Mesendoderm (in vitro differentiated cells): ENCODE measurements at regions not wholly inside any gene's neighbourhood (a gene's known extent, or its start where the extent isn't known, plus 50 kb on each side); places are given as distances from the start of the nearest gene placed in this dataset.
A peak's percentile ranks its signal among the peaks of the same experiment; 100 is the strongest.

Experiments
- DNase-seq: peaks from one replicate; pipeline ENCODE4 v3.0.0; 2013
- H2AK5ac ChIP-seq: 2 replicates; pipeline ENCODE4 v1.6.1; 2013; ENCODE audit warnings: low read length, inconsistent platforms
- H2BK120ac ChIP-seq: 2 replicates; pipeline ENCODE4 v1.6.1; 2013; ENCODE audit warnings: low read depth, mild to moderate bottlenecking, low read length, moderate library complexity, mixed read lengths
- H2BK15ac ChIP-seq: replicated peaks from 2 replicates; pipeline ENCODE4 v1.6.1; 2013; ENCODE audit warnings: low read depth, mild to moderate bottlenecking, moderate library complexity
- H2BK5ac ChIP-seq: 2 replicates; pipeline ENCODE4 v1.6.1; 2013; ENCODE audit warnings: low read length, inconsistent platforms
- H3K18ac ChIP-seq: 2 replicates; pipeline ENCODE4 v1.6.1; 2013; ENCODE audit warnings: mild to moderate bottlenecking, low read length, mixed read lengths
- H3K23ac ChIP-seq: one replicate; pipeline ENCODE4 v1.6.1; 2013; ENCODE audit warnings: low read length
- H3K27ac ChIP-seq: 2 replicates; pipeline ENCODE4 v1.5.1; 2013; ENCODE audit warnings: low read depth, mild to moderate bottlenecking, inconsistent platforms, low read length, moderate library complexity
- H3K27me3 ChIP-seq: 2 replicates; pipeline ENCODE4 v1.6.1; 2013; ENCODE audit warnings: low read length, control low read depth, mild to moderate bottlenecking, inconsistent platforms; ENCODE audit not compliant: insufficient read depth, poor library complexity
- H3K36me3 ChIP-seq: 2 replicates; pipeline ENCODE4 v1.6.1; 2013; ENCODE audit warnings: low read length, inconsistent platforms; ENCODE audit not compliant: control insufficient read depth, insufficient read depth
- H3K4ac ChIP-seq: one replicate; pipeline ENCODE4 v1.6.1; 2013; ENCODE audit warnings: low read depth, mild to moderate bottlenecking, low read length, moderate library complexity
- H3K4me1 ChIP-seq: 2 replicates; pipeline ENCODE4 v1.6.1; 2013; ENCODE audit warnings: low read depth, low read length, inconsistent platforms; ENCODE audit not compliant: control insufficient read depth
- H3K4me2 ChIP-seq: 2 replicates; pipeline ENCODE4 v1.6.1; 2013; ENCODE audit warnings: low read length
- H3K4me3 ChIP-seq: 2 replicates; pipeline ENCODE4 v1.5.1; 2013; ENCODE audit warnings: mild to moderate bottlenecking, low read length
- H3K56ac ChIP-seq: one replicate; pipeline ENCODE4 v1.6.1; 2013; ENCODE audit warnings: low read length
- H3K79me1 ChIP-seq: 2 replicates; pipeline ENCODE4 v1.6.1; 2013; ENCODE audit warnings: low read length, inconsistent platforms
- H3K79me2 ChIP-seq: 2 replicates; pipeline ENCODE4 v1.6.1; 2013; ENCODE audit warnings: mild to moderate bottlenecking, low read length; ENCODE audit not compliant: control insufficient read depth, insufficient read depth
- H3K9ac ChIP-seq: 2 replicates; pipeline ENCODE4 v1.6.1; 2013; ENCODE audit warnings: low read length, inconsistent platforms
- H4K5ac ChIP-seq: one replicate; pipeline ENCODE4 v1.6.1; 2013; ENCODE audit warnings: low read length
- H4K8ac ChIP-seq: one replicate; pipeline ENCODE4 v1.6.1; 2013; ENCODE audit warnings: low read depth, mild to moderate bottlenecking, control low read depth, low read length, moderate library complexity
- WGBS: extraction: QIAGEN DNeasy Blood & Tissue Kit; methylation state at CpG from one replicate; pipeline ENCODE4 v1.1.7; 2013; ENCODE audit warnings: low lambda C conversion rate, missing lambda C conversion rate; ENCODE audit not compliant: insufficient coverage; ENCODE audit errors: extremely low coverage; 5-methylcytosine and 5-hydroxymethylcytosine counted together

DNA sequence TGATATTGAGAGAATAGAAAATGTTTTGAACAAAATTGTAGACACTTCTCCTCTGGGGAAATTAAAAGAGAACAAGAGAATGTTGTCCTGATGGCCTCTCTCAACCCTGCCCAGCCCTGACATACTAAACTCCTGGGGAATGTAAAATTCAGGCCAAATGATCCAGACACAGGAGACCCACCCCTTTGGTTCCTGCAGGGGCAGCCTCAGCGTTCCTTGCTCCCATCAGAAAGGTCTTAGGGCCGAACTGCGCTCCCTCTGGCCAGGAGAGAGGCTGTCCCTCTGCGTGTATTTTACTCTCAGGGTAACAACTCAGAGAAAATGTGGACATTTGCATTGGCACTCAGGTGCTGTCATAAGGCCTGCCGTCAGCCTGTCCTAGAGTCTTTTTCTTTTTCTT is 616.3 kb upstream of the KLF4 start:
- Histone ChIP-seq H3K23ac (no peak overlapping the region), H2AK5ac (no peak overlapping the region), H3K9ac (no peak overlapping the region), H2BK5ac (no peak overlapping the region), H3K27ac (no peak overlapping the region), H3K4me1 (no peaks in the 10 kb centered on the region), H3K56ac (no peak overlapping the region), H3K4me2 (no peak overlapping the region), H3K79me1 (no peaks in the 10 kb centered on the region), H4K8ac (no peak overlapping the region), H3K27me3 (no peaks in the 10 kb centered on the region), H2BK15ac (no peak overlapping the region), H3K4ac (no peak overlapping the region), H3K36me3 (no peaks in the 10 kb centered on the region), H2BK120ac (no peak overlapping the region), H3K18ac (no peak overlapping the region), H3K4me3 (no peak overlapping the region), H3K79me2 (no peaks in the 10 kb centered on the region), H4K5ac (no peak overlapping the region)
- no CpG with 5 or more reads among the region's 5 CpGs for WGBS
- DNase-seq: peak; percentile 69

DNA sequence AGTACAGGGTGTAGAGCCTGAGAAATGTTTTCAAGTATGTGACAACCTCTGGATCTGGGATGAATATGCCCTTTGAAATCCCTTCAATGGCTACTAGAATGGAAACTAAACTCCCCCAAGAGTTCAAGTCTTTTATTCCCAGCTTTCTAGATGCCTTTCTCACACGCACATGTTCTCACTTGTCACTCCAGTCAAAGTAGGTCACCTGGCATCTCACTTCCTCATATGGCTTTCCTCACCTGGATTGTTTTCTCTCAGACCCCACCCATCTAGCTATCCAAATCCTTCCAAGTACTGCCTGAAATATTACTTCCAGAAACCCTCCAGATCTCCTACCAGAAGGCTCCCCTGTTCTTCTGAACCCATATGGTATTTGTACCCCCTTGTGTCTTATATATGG is 615.4 kb upstream of the KLF4 start:
- Histone ChIP-seq H2BK120ac (no peak overlapping the region), H3K18ac (no peak overlapping the region), H3K27ac (no peak overlapping the region), H3K9ac (no peak overlapping the region), H3K4ac (no peak overlapping the region), H3K36me3 (no peaks in the 10 kb centered on the region), H3K79me2 (no peaks in the 10 kb centered on the region), H2BK15ac (no peak overlapping the region), H4K5ac (no peak overlapping the region), H2BK5ac (no peak overlapping the region), H3K4me1 (no peaks in the 10 kb centered on the region), H3K4me3 (no peak overlapping the region), H3K27me3 (no peaks in the 10 kb centered on the region), H3K23ac (no peak overlapping the region), H3K79me1 (no peaks in the 10 kb centered on the region), H2AK5ac (no peak overlapping the region), H3K4me2 (no peak overlapping the region), H4K8ac (no peak overlapping the region), H3K56ac (no peak overlapping the region)
- WGBS: no CpG with 5 or more reads among the region's 1 CpG
- DNase-seq: no peak

DNA sequence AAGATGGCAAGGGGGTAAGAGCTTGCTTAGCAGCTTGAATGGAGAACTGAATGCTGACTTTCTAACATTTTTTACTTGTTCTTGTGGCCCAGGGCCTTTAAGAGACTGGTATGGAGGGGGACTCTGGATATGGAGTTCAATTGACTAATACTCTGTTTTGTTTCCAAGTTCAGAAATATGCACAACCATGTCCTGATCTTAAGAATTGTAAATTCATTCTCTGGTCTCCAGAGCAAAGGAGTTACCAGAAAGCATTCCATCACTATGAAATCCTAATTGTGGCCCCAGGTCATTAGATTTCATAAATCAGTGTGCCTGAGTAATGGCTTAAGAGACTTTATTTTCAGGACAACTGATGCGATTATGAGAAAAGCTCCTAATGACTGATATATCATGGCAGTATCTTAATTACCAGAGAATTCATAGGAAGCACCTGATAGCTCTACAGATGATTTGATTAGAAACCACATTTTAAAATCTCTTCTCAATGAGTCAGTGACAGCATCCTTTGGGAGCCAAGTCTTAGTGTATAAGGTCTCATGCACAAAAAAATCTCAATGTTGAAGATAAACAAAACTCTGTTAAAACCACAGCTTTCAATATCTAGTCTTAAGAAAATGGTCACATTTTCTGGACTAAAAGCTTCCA is 613.6 kb upstream of the KLF4 start:
- DNase-seq: no peak
- Histone ChIP-seq H3K4me1 (no peaks in the 10 kb centered on the region), H3K27me3 (no peaks in the 10 kb centered on the region)

DNA sequence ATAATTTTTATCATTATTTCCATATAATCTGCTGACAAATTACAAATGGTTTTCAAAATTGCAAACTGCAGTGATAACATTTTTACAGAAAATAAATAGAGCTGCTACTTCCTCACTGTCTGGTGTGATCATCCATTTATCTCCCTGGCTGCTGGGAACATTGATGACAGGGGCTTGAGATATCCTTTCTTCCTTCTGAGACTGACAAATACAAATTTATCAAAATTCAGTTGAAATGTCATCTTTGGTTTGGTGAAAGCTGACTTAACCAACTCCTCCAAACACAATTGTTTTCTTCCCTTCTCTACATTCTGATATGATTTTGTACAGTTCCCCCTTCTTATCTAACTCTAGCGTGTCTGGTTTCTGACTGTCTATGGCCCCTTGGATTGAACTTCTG is 611.8 kb upstream of the KLF4 start:
- Histone ChIP-seq H3K56ac (no peak overlapping the region), H4K8ac (no peak overlapping the region), H3K79me1 (no peaks in the 10 kb centered on the region), H3K18ac (no peak overlapping the region), H3K4me2 (no peak overlapping the region), H3K9ac (no peak overlapping the region), H3K27ac (no peak overlapping the region), H3K4me1 (no peaks in the 10 kb centered on the region), H3K36me3 (no peaks in the 10 kb centered on the region), H3K4me3 (no peak overlapping the region), H2BK120ac (no peak overlapping the region), H2BK15ac (no peak overlapping the region), H2BK5ac (no peak overlapping the region), H2AK5ac (no peak overlapping the region), H3K27me3 (no peaks in the 10 kb centered on the region), H4K5ac (no peak overlapping the region), H3K79me2 (no peaks in the 10 kb centered on the region), H3K4ac (no peak overlapping the region), H3K23ac (no peak overlapping the region)
- no peak for DNase-seq
- WGBS: no CpG with 5 or more reads among the region's 1 CpG

More for the DNA sequence above, 613.6 kb upstream of the KLF4 start:
- no peak overlapping the region for H4K8ac ChIP-seq
- no peak overlapping the region for H2BK5ac ChIP-seq
- no peak overlapping the region for H3K18ac ChIP-seq
- no peak overlapping the region for H2BK15ac ChIP-seq
- no peak overlapping the region for H3K56ac ChIP-seq
- no peak overlapping the region for H2BK120ac ChIP-seq
- H3K4me3 ChIP-seq: no peak overlapping the region
- no peak overlapping the region for H3K4ac ChIP-seq
- H3K23ac ChIP-seq: no peak overlapping the region
- H3K27ac ChIP-seq: no peak overlapping the region
- no peaks in the 10 kb centered on the region for H3K79me1 ChIP-seq
- no peak overlapping the region for H3K9ac ChIP-seq
- no peaks in the 10 kb centered on the region for H3K79me2 ChIP-seq
- no CpG with 5 or more reads among the region's 1 CpG for WGBS
- no peak overlapping the region for H2AK5ac ChIP-seq
- no peak overlapping the region for H4K5ac ChIP-seq
- H3K4me2 ChIP-seq: no peak overlapping the region
- H3K36me3 ChIP-seq: no peaks in the 10 kb centered on the region

DNA sequence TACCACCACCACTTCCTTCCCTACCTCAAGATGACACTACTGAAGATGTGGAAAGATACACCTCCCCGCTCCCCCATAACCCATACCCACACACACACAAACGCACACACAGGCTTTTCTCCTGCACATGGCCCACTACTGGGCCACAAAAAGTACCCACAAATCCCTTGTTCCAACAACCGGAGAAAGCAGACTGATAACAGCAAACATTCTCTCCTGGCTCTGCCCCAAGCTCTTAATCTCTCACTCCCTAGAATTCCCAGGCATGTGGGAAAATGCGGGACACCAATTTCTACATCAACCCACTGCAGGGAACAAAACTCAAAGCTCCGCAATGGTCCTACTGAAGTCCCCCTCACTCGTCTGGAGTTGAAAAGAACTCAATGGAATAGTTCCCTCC is 611.0 kb upstream of the KLF4 start:
- no peak overlapping the region for H4K8ac ChIP-seq
- no peak overlapping the region for H3K9ac ChIP-seq
- H3K27me3 ChIP-seq: no peaks in the 10 kb centered on the region
- H3K4ac ChIP-seq: no peak overlapping the region
- no peaks in the 10 kb centered on the region for H3K4me1 ChIP-seq
- DNase-seq: no peak
- H4K5ac ChIP-seq: no peak overlapping the region
- no peak overlapping the region for H2AK5ac ChIP-seq
- no peak overlapping the region for H3K18ac ChIP-seq
- no peak overlapping the region for H3K4me3 ChIP-seq
- no peak overlapping the region for H3K27ac ChIP-seq
- no peaks in the 10 kb centered on the region for H3K79me2 ChIP-seq
- no peak overlapping the region for H2BK5ac ChIP-seq
- H3K36me3 ChIP-seq: no peaks in the 10 kb centered on the region
- H2BK120ac ChIP-seq: no peak overlapping the region
- no peaks in the 10 kb centered on the region for H3K79me1 ChIP-seq
- no peak overlapping the region for H3K4me2 ChIP-seq
- H2BK15ac ChIP-seq: no peak overlapping the region
- no peak overlapping the region for H3K56ac ChIP-seq
- H3K23ac ChIP-seq: no peak overlapping the region
- no CpG with 5 or more reads among the region's 6 CpGs for WGBS

DNA sequence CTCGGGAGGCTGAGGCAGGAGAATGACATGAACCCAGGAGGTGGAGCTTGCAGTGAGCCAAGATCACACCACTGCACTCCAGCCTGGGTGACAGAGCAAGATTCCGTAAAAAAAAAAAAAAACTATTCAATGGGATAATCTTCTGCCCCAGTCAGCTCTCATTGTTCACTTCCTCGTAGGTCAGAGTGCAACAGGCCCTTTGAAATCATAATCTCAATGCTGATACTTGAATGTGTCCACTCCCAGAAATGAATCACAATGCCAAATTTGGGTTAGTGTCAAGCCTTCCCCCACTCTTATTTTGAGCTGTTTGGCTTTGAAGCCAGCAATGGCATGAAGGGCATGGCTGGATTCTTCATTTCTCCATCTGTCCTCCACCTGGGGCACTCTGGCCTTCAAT is 610.3 kb upstream of the KLF4 start:
- H3K4ac ChIP-seq: no peak overlapping the region
- no peak overlapping the region for H3K23ac ChIP-seq
- WGBS: no CpG with 5 or more reads among the region's 3 CpGs
- H4K8ac ChIP-seq: no peak overlapping the region
- no peak overlapping the region for H4K5ac ChIP-seq
- H3K18ac ChIP-seq: no peak overlapping the region
- H3K27me3 ChIP-seq: no peaks in the 10 kb centered on the region
- no peak overlapping the region for H2BK120ac ChIP-seq
- H2AK5ac ChIP-seq: no peak overlapping the region
- no peaks in the 10 kb centered on the region for H3K79me1 ChIP-seq
- H3K9ac ChIP-seq: no peak overlapping the region
- H3K4me3 ChIP-seq: no peak overlapping the region
- H3K4me1 ChIP-seq: no peaks in the 10 kb centered on the region
- H2BK15ac ChIP-seq: no peak overlapping the region
- H3K36me3 ChIP-seq: no peaks in the 10 kb centered on the region
- H3K79me2 ChIP-seq: no peaks in the 10 kb centered on the region
- H2BK5ac ChIP-seq: no peak overlapping the region
- H3K4me2 ChIP-seq: no peak overlapping the region
- no peak overlapping the region for H3K56ac ChIP-seq
- no peak overlapping the region for H3K27ac ChIP-seq
- no peak for DNase-seq
